ELR (cell line): ENCODE measurements at regions not wholly inside any gene's neighbourhood (a gene's known extent, or its start where the extent isn't known, plus 50 kb on each side); places are given as distances from the start of the nearest gene placed in this dataset.
"Not testable (repeated sequence)": the region's sequence is repeated elsewhere in the genome, so short reads cannot be mapped to it uniquely, and the experiment has no call there.

Source experiments
- DNase-seq: peaks from one replicate; pipeline ENCODE4 v3.0.0-alpha.2; 2015; ENCODE audit warnings: low read depth

- DNase-seq = peak; percentile 58
Measured at GRCh38 chrX:113512700-113513395, 672.2 kb upstream of the AMOT start.

GRCh38 chrX:113510586-113510985 is 670.0 kb upstream of the AMOT start:
- no peak for DNase-seq

- DNase-seq = no peak
Measured at GRCh38 chrX:113492895-113493294, 652.3 kb upstream of the AMOT start.

GRCh38 chrX:113473418-113473817 is 632.8 kb upstream of the AMOT start:
- DNase-seq = no peak

GRCh38 chrX:113473015-113473414 is 632.4 kb upstream of the AMOT start:
- not testable (repeated sequence) for DNase-seq

GRCh38 chrX:113470166-113470565 is 629.5 kb upstream of the AMOT start:
- DNase-seq = no peak

- DNase-seq = no peak
Measured at GRCh38 chrX:113457719-113458118, 617.1 kb upstream of the AMOT start.

- DNase-seq = no peak
Measured at GRCh38 chrX:113455582-113455981, 615.0 kb upstream of the AMOT start.

GRCh38 chrX:113429011-113429410 is 588.4 kb upstream of the AMOT start:
- DNase-seq = no peak

- no peak for DNase-seq
Measured at GRCh38 chrX:113422323-113422722, 581.7 kb upstream of the AMOT start.

GRCh38 chrX:113421432-113421831 is 580.8 kb upstream of the AMOT start:
- no peak for DNase-seq

GRCh38 chrX:113412106-113412505 is 571.5 kb upstream of the AMOT start:
- no peak for DNase-seq

- no peak for DNase-seq
Measured at GRCh38 chrX:113408843-113409242, 568.2 kb upstream of the AMOT start.

- DNase-seq = peak; percentile 11
Measured at GRCh38 chrX:113400193-113400704, 559.6 kb upstream of the AMOT start.

- DNase-seq = peak; percentile 22
Measured at GRCh38 chrX:113399506-113400192, 559.0 kb upstream of the AMOT start.

GRCh38 chrX:113392355-113392754 is 551.7 kb upstream of the AMOT start:
- DNase-seq = no peak

- no peak for DNase-seq
Measured at GRCh38 chrX:113391875-113392274, 551.2 kb upstream of the AMOT start.

- DNase-seq = no peak
Measured at GRCh38 chrX:113390531-113390930, 549.9 kb upstream of the AMOT start.

- DNase-seq = no peak
Measured at GRCh38 chrX:113389846-113390245, 549.2 kb upstream of the AMOT start.

- DNase-seq = peak; percentile 39
Measured at GRCh38 chrX:113384628-113385027, 544.0 kb upstream of the AMOT start.

GRCh38 chrX:113373421-113373820 is 532.8 kb upstream of the AMOT start:
- not testable (repeated sequence) for DNase-seq

- DNase-seq = no peak
Measured at GRCh38 chrX:113370006-113370405, 529.4 kb upstream of the AMOT start.

GRCh38 chrX:113369056-113369455 is 528.4 kb upstream of the AMOT start:
- DNase-seq = no peak

- no peak for DNase-seq
Measured at GRCh38 chrX:113353134-113353533, 512.5 kb upstream of the AMOT start.
